ENCODE measurements at regions not wholly inside any gene's neighbourhood (a gene's known extent, or its start where the extent isn't known, plus 50 kb on each side); places are given as distances from the start of the nearest gene placed in this dataset.

DNA sequence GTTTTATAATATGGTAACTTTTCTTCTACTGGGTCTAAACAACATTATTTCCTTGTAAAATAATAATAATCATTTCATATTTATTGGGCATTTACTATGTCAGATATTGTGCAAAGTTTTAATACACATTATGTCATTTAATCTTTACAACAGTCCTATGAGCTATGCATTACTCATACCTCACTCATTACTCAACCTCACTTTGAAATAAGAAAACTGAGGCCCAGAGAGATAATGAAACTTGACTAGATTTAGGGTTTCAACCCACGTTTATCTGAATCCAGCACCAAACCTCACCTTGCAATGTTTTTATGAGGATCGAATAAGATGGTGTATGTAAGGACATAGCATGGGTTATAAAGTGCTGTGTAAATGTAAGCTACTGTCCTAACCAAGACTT lies 153.2 kb upstream of the SLC13A1 start:
- no peaks in the 10 kb centered on the region for H3K36me3 ChIP-seq (ENCODE audit: low read depth, low read length)
- POLR2A ChIA-PET (ENCODE audit: unreplicated experiment): interaction anchor here (0.6 kb wide), 1 partner anchor 123 kb away, joined by 4 read pairs; no protein-coding TSS in a partner anchor
- ATAC-seq (no peak), DNase-seq (peak; percentile 52)
- CTCF ChIA-PET: no interaction called here
- no peak overlapping the region for H3K4me3 ChIP-seq (ENCODE audit: low read length)
- H3K9me3 ChIP-seq (ENCODE audit: low read length): no peaks in the 10 kb centered on the region
- H3K4me2 ChIP-seq (ENCODE audit: low read length): no peak overlapping the region
- no peaks in the 10 kb centered on the region for H3K79me2 ChIP-seq (ENCODE audit: low read length)
- no peaks in the 10 kb centered on the region for H3K4me1 ChIP-seq (ENCODE audit: insufficient read depth, low read length)
- H3K27ac ChIP-seq (ENCODE audit: low read length): no peak overlapping the region
- no peaks in the 10 kb centered on the region for H3K27me3 ChIP-seq (ENCODE audit: low read length)
- no peaks in the 10 kb centered on the region for H4K20me1 ChIP-seq (ENCODE audit: low read length)
- no peak overlapping the region for H2AFZ ChIP-seq (ENCODE audit: low read length)
- H3F3A ChIP-seq (ENCODE audit: low read length, unreplicated experiment): no peaks in the 10 kb centered on the region
- no peak for TF ChIP-seq EZH2phosphoT487 (IDR thresholded peaks at IDR 0.05; ENCODE audit: borderline replicate concordance, low read length)
- TF ChIP-seq, protein P1, sequence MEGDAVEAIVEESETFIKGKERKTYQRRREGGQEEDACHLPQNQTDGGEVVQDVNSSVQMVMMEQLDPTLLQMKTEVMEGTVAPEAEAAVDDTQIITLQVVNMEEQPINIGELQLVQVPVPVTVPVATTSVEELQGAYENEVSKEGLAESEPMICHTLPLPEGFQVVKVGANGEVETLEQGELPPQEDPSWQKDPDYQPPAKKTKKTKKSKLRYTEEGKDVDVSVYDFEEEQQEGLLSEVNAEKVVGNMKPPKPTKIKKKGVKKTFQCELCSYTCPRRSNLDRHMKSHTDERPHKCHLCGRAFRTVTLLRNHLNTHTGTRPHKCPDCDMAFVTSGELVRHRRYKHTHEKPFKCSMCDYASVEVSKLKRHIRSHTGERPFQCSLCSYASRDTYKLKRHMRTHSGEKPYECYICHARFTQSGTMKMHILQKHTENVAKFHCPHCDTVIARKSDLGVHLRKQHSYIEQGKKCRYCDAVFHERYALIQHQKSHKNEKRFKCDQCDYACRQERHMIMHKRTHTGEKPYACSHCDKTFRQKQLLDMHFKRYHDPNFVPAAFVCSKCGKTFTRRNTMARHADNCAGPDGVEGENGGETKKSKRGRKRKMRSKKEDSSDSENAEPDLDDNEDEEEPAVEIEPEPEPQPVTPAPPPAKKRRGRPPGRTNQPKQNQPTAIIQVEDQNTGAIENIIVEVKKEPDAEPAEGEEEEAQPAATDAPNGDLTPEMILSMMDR (conservative IDR thresholded peaks at IDR 0.05; ENCODE audit: low read depth, low read length): no peak
- BruUV-seq (replicated peaks): no TSS peak
- no peak overlapping the region for H3K9ac ChIP-seq (ENCODE audit: low read length)
- intact Hi-C loops (cut with micrococcal nuclease): no loop called here
- H3K9me2 ChIP-seq (replicated peaks; ENCODE audit: low read length): no peaks in the 10 kb centered on the region

DNA sequence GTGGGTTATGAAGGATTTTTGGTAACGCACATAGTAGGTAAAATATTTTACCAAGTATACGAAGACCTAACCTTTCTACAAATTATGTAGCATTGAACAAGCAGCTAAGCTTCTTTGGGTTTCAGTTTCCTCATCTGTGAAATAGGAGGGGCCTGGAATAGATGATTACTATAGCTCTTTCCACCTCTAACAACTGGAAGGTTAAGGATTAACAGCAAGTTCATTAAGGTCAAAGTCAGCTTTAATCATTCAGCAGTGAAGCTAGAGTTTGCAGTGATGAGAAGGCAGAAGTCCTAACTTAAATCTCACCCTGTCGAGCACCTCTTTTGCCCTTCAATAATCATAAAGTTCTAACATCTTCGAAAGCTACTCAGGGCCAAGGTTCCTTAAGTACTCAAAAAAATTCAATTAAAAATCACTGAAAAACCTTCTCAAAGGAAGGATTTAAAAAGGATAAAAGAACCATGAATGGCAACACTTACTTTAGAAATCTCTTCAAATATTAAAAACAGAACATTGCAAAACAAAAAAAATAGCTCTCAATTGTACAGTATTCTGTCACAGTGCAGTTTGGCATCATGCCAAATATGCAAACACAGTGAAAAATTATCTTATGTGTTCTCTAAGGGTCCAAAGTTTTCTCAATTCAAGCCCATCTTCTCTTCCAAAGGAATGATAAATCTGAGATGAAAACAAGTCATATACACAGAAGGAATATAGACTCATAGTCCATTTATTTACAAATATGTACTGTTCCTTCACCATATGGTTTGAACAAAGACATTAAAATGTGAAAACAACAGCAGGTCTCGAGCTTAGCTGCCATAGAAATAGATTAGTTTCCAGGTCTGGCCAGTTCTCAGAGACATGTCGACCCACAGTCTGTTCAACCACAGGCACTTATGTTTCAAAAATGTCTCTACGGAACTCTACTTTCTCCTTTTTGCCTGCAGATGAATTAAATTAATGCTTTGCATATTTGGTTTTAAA lies 152.0 kb upstream of the SLC13A1 start:
- Histone ChIP-seq H3K27me3 (ENCODE audit: low read length) (no peaks in the 10 kb centered on the region), H2AFZ (ENCODE audit: low read length) (no peak overlapping the region), H3K79me2 (ENCODE audit: low read length) (no peaks in the 10 kb centered on the region), H3K36me3 (ENCODE audit: low read depth, low read length) (no peaks in the 10 kb centered on the region), H3K9ac (ENCODE audit: low read length) (no peak overlapping the region), H3K9me3 (ENCODE audit: low read length) (no peaks in the 10 kb centered on the region), H3F3A (ENCODE audit: low read length, unreplicated experiment) (no peaks in the 10 kb centered on the region), H3K9me2 (replicated peaks; ENCODE audit: low read length) (no peaks in the 10 kb centered on the region), H4K20me1 (ENCODE audit: low read length) (no peaks in the 10 kb centered on the region), H3K4me2 (ENCODE audit: low read length) (no peak overlapping the region), H3K4me1 (ENCODE audit: insufficient read depth, low read length) (no peaks in the 10 kb centered on the region), H3K4me3 (ENCODE audit: low read length) (no peak overlapping the region), H3K27ac (ENCODE audit: low read length) (no peak overlapping the region)
- CTCF ChIA-PET: interaction anchor here (0.6 kb wide), 1 partner anchor 142 kb away, joined by 3 read pairs; no protein-coding TSS in a partner anchor
- ATAC-seq (no peak), DNase-seq (no peak)
- TF ChIP-seq EZH2 (IDR thresholded peaks at IDR 0.05; ENCODE audit: low read length, unreplicated experiment) (no peak), EZH2phosphoT487 (IDR thresholded peaks at IDR 0.05; ENCODE audit: borderline replicate concordance, low read length) (no peak)
- TF ChIP-seq, protein P1 (conservative IDR thresholded peaks at IDR 0.05; ENCODE audit: low read depth, low read length): no peak
- POLR2A ChIA-PET (ENCODE audit: unreplicated experiment): no interaction called here
- BruUV-seq (replicated peaks): no TSS peak
- intact Hi-C loops (cut with micrococcal nuclease): no loop called here

DNA sequence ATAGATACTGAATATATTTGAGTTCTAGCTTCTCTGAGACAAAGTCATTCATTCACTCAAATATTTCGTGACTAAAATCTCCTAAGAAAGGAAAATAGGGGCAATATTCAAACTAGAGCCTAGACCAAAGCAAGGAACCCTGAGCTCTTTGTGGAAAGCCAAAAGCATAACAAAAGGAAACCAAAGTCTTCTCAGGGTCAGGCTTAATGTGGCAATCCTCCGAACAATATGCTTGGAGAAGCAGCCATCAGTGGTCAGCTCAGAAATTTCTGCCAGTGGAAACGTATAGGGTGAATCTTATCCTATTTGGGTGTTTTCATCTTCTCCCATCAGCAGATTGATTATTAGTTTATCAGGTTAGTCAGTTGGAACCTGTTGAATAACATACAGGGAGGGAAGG lies 151.3 kb upstream of the SLC13A1 start:
- DNase-seq (no peak), ATAC-seq (no peak)
- no peaks in the 10 kb centered on the region for H3K79me2 ChIP-seq (ENCODE audit: low read length)
- no TSS peak for BruUV-seq (replicated peaks)
- H3K9me3 ChIP-seq (ENCODE audit: low read length): no peaks in the 10 kb centered on the region
- no peak overlapping the region for H2AFZ ChIP-seq (ENCODE audit: low read length)
- TF ChIP-seq, protein P1 (conservative IDR thresholded peaks at IDR 0.05; ENCODE audit: low read depth, low read length): no peak
- TF ChIP-seq EZH2phosphoT487 (IDR thresholded peaks at IDR 0.05; ENCODE audit: borderline replicate concordance, low read length) (no peak), EZH2 (IDR thresholded peaks at IDR 0.05; ENCODE audit: low read length, unreplicated experiment) (no peak)
- intact Hi-C loops (cut with micrococcal nuclease): no loop called here
- H4K20me1 ChIP-seq (ENCODE audit: low read length): no peaks in the 10 kb centered on the region
- no peaks in the 10 kb centered on the region for H3K4me1 ChIP-seq (ENCODE audit: insufficient read depth, low read length)
- no peak overlapping the region for H3K4me3 ChIP-seq (ENCODE audit: low read length)
- no peak overlapping the region for H3K27ac ChIP-seq (ENCODE audit: low read length)
- H3K4me2 ChIP-seq (ENCODE audit: low read length): no peak overlapping the region
- H3K27me3 ChIP-seq (ENCODE audit: low read length): no peaks in the 10 kb centered on the region
- H3K36me3 ChIP-seq (ENCODE audit: low read depth, low read length): no peaks in the 10 kb centered on the region
- no peaks in the 10 kb centered on the region for H3F3A ChIP-seq (ENCODE audit: low read length, unreplicated experiment)
- no peaks in the 10 kb centered on the region for H3K9me2 ChIP-seq (replicated peaks; ENCODE audit: low read length)
- no peak overlapping the region for H3K9ac ChIP-seq (ENCODE audit: low read length)
- ChIA-PET POLR2A (ENCODE audit: unreplicated experiment) (no interaction called here), CTCF (interaction anchor here (0.6 kb wide), 1 partner anchor 143 kb away, joined by 3 read pairs; no protein-coding TSS in a partner anchor)

All from PC-3 (cell line).